Ishikawa (cell line): ENCODE measurements at regions not wholly inside any gene's neighbourhood (a gene's known extent, or its start where the extent isn't known, plus 50 kb on each side); places are given as distances from the start of the nearest gene placed in this dataset.

Experiments used
- CEBPB ChIP-seq: IDR thresholded peaks from 2 replicates; pipeline ENCODE4 v1.6.1; 2012
- CREB1 ChIP-seq: IDR thresholded peaks from 2 replicates; pipeline ENCODE4 v1.6.1; 2012; ENCODE audit warnings: low read depth
- EGR1 ChIP-seq: IDR thresholded peaks from 2 replicates; pipeline ENCODE4 v1.6.1; 2012
- EP300 ChIP-seq: IDR thresholded peaks from 2 replicates; pipeline ENCODE4 v1.6.1; 2012; ENCODE audit warnings: borderline replicate concordance
- FOXM1 ChIP-seq: IDR thresholded peaks from 2 replicates; pipeline ENCODE4 v1.6.1; 2012; ENCODE audit warnings: low read depth, borderline replicate concordance
- NFIC ChIP-seq: IDR thresholded peaks from 2 replicates; pipeline ENCODE4 v1.6.1; 2012
- RAD21 ChIP-seq: IDR thresholded peaks from 2 replicates; pipeline ENCODE4 v1.6.1; 2012; ENCODE audit warnings: low read depth
- REST ChIP-seq: IDR thresholded peaks from 2 replicates; pipeline ENCODE4 v1.6.1; 2012; ENCODE audit warnings: low read depth, mild to moderate bottlenecking
- TAF1 ChIP-seq: IDR thresholded peaks from 2 replicates; pipeline ENCODE4 v1.6.1; 2012; ENCODE audit warnings: low read depth, mild to moderate bottlenecking
- TCF12 ChIP-seq: IDR thresholded peaks from 2 replicates; pipeline ENCODE4 v1.6.1; 2012; ENCODE audit warnings: low read depth
- TEAD4 ChIP-seq: IDR thresholded peaks from 2 replicates; pipeline ENCODE4 v1.6.1; 2012
- YY1 ChIP-seq: IDR thresholded peaks from 2 replicates; pipeline ENCODE4 v1.6.1; 2012; ENCODE audit warnings: low read depth
- ZBTB7A ChIP-seq: IDR thresholded peaks from 2 replicates; pipeline ENCODE4 v1.6.1; 2012; ENCODE audit warnings: low read depth
- TF ChIP-seq, protein P1 (sequence below): IDR thresholded peaks from 2 replicates; pipeline ENCODE4 v1.6.1; 2012
- TF ChIP-seq, protein P2 (sequence below): IDR thresholded peaks from 2 replicates; pipeline ENCODE4 v1.6.1; 2012

- TF ChIP-seq EP300: no peak
- no peak for TF ChIP-seq TAF1
- no peak for TF ChIP-seq YY1
- TF ChIP-seq, protein P1, sequence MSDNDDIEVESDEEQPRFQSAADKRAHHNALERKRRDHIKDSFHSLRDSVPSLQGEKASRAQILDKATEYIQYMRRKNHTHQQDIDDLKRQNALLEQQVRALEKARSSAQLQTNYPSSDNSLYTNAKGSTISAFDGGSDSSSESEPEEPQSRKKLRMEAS: no peak
Observed at GRCh38 chr9:80359941-80360881, 788.4 kb downstream of the TLE4 start.

- TF ChIP-seq, protein P2, sequence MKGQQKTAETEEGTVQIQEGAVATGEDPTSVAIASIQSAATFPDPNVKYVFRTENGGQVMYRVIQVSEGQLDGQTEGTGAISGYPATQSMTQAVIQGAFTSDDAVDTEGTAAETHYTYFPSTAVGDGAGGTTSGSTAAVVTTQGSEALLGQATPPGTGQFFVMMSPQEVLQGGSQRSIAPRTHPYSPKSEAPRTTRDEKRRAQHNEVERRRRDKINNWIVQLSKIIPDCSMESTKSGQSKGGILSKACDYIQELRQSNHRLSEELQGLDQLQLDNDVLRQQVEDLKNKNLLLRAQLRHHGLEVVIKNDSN: no peak
- no peak for TF ChIP-seq RAD21
- TF ChIP-seq NFIC: no peak
- no peak for TF ChIP-seq EP300
- TF ChIP-seq, protein P1: no peak
- no peak for TF ChIP-seq CEBPB
- no peak for TF ChIP-seq CREB1
- no peak for TF ChIP-seq REST
- no peak for TF ChIP-seq TAF1
Observed at GRCh38 chr9:80359291-80359690, 787.5 kb downstream of the TLE4 start.

- TF ChIP-seq REST: no peak
- TF ChIP-seq, protein P2: no peak
- TF ChIP-seq RAD21: no peak
- no peak for TF ChIP-seq TAF1
- TF ChIP-seq YY1: no peak
- no peak for TF ChIP-seq CEBPB
- no peak for TF ChIP-seq NFIC
- TF ChIP-seq EGR1: no peak
- TF ChIP-seq EP300: no peak
- TF ChIP-seq TCF12: no peak
- no peak for TF ChIP-seq CREB1
Observed at GRCh38 chr9:80352967-80353366, 781.2 kb downstream of the TLE4 start.

GRCh38 chr9:80351612-80352011 lies 779.8 kb downstream of the TLE4 start:
- no peak for TF ChIP-seq CEBPB
- no peak for TF ChIP-seq TCF12
- no peak for TF ChIP-seq EGR1
- TF ChIP-seq TAF1: no peak
- TF ChIP-seq RAD21: no peak
- TF ChIP-seq, protein P2: no peak
- no peak for TF ChIP-seq ZBTB7A
- no peak for TF ChIP-seq EP300
- TF ChIP-seq YY1: no peak
- no peak for TF ChIP-seq TEAD4
- TF ChIP-seq CREB1: no peak
- TF ChIP-seq NFIC: no peak
- TF ChIP-seq FOXM1: no peak
- TF ChIP-seq, protein P1: no peak
- TF ChIP-seq REST: no peak
